ENCODE measurements at regions not wholly inside any gene's neighbourhood (a gene's known extent, or its start where the extent isn't known, plus 50 kb on each side); places are given as distances from the start of the nearest gene placed in this dataset.

DNA sequence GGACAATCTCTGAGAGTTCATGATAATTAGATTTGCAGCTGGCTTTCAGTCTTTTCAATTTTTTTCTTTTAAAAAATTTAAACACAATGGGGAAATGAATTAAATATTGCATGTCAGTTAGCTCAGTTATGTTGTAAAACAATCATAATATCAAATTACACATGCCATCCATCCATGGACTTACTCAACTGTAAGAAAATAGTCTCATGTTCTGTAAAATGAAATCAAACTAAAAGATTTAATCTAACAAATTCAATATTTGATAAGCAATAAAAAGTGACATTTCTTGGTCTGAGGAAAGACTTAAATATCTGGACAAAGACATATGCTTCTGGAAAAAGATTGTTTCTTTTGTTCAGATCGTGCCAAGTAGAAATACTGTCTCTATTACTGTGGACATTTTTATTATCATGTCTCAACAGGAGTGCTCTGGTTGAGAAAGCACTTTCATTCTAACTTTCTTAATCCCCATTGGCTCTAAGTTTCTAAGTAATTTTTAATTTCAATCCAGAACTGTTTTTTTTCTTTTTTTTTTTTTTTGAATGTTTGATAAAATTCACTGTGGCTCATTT lies 179.2 kb upstream of the FAM3C start:
- H3K4me3 Mint-ChIP-seq (ENCODE audit: unreplicated experiment), result no peak overlapping the region
- no peak overlapping the region for H3K27ac Mint-ChIP-seq (ENCODE audit: unreplicated experiment)

DNA sequence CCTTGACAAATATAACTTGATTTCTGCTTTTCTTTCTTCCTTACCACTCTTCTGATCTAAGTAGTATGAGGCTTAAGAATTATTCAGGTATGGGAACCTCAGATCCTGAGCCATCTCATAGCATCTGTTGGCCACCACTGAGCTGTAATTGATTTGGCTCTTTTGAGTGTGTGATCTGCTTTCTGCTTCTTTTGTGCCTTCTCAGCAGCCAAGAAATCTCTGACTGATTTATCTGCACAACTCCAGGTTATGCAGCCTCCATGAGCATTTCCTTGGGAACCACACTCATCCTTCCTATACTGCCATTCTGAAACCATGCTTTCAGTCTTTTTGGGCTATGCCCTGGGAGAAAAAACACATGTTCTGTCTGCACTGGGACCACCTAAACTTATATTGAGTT lies 178.0 kb upstream of the FAM3C start:
- no peaks in the 10 kb centered on the region for H3K4me1 Mint-ChIP-seq (ENCODE audit: unreplicated experiment)
- H3K36me3 Mint-ChIP-seq (ENCODE audit: low read depth, unreplicated experiment), result peaks cover 1% of the 10 kb centered on the region
- no peak for DNase-seq (ENCODE audit: low spot score)
- H3K27ac Mint-ChIP-seq (ENCODE audit: unreplicated experiment), result no peak overlapping the region
- no peak overlapping the region for H3K4me3 Mint-ChIP-seq (ENCODE audit: unreplicated experiment)
- H3K9me3 Mint-ChIP-seq (ENCODE audit: unreplicated experiment), result no peaks in the 10 kb centered on the region
- H3K27me3 Mint-ChIP-seq (ENCODE audit: unreplicated experiment), result no peaks in the 10 kb centered on the region
- TF ChIP-seq, protein P1, sequence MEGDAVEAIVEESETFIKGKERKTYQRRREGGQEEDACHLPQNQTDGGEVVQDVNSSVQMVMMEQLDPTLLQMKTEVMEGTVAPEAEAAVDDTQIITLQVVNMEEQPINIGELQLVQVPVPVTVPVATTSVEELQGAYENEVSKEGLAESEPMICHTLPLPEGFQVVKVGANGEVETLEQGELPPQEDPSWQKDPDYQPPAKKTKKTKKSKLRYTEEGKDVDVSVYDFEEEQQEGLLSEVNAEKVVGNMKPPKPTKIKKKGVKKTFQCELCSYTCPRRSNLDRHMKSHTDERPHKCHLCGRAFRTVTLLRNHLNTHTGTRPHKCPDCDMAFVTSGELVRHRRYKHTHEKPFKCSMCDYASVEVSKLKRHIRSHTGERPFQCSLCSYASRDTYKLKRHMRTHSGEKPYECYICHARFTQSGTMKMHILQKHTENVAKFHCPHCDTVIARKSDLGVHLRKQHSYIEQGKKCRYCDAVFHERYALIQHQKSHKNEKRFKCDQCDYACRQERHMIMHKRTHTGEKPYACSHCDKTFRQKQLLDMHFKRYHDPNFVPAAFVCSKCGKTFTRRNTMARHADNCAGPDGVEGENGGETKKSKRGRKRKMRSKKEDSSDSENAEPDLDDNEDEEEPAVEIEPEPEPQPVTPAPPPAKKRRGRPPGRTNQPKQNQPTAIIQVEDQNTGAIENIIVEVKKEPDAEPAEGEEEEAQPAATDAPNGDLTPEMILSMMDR (IDR thresholded peaks at IDR 0.05; ENCODE audit: unreplicated experiment), result no peak

More for the DNA sequence above, 179.2 kb upstream of the FAM3C start:
- H3K4me1 Mint-ChIP-seq (ENCODE audit: unreplicated experiment), result no peaks in the 10 kb centered on the region
- H3K36me3 Mint-ChIP-seq (ENCODE audit: low read depth, unreplicated experiment), result no peaks in the 10 kb centered on the region
- TF ChIP-seq, protein P1 (IDR thresholded peaks at IDR 0.05; ENCODE audit: unreplicated experiment), result no peak
- no peak for DNase-seq (ENCODE audit: low spot score)
- peaks cover 2% of the 10 kb centered on the region for H3K27me3 Mint-ChIP-seq (ENCODE audit: unreplicated experiment)
- H3K9me3 Mint-ChIP-seq (ENCODE audit: unreplicated experiment), result no peaks in the 10 kb centered on the region

DNA sequence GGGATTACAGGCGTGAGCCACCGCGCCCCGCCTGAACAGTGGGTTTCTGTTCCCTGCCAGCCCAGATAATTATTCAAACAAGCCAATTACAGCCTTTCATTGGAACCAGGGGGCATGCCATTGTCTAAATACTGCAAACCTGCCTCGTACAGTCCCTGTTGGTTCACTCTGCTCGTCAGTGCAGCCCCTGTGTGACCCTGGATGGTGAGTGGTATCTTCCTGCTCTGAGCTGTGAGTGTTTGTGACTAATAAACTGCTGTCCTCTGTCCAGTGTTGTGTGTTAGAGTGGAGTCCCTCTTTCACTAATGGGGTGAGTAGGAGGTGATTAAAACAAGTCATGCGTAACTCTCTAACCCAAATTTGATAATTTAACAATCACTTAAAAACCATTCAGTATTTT lies 176.5 kb upstream of the FAM3C start:
- H3K9me3 Mint-ChIP-seq (ENCODE audit: unreplicated experiment), result no peaks in the 10 kb centered on the region
- no peak overlapping the region for H3K4me3 Mint-ChIP-seq (ENCODE audit: unreplicated experiment)
- H3K36me3 Mint-ChIP-seq (ENCODE audit: low read depth, unreplicated experiment), result peaks cover 3% of the 10 kb centered on the region
- TF ChIP-seq, protein P1 (IDR thresholded peaks at IDR 0.05; ENCODE audit: unreplicated experiment), result no peak
- no peak for DNase-seq (ENCODE audit: low spot score)
- H3K27ac Mint-ChIP-seq (ENCODE audit: unreplicated experiment), result no peak overlapping the region
- no peaks in the 10 kb centered on the region for H3K4me1 Mint-ChIP-seq (ENCODE audit: unreplicated experiment)
- H3K27me3 Mint-ChIP-seq (ENCODE audit: unreplicated experiment), result no peaks in the 10 kb centered on the region

DNA sequence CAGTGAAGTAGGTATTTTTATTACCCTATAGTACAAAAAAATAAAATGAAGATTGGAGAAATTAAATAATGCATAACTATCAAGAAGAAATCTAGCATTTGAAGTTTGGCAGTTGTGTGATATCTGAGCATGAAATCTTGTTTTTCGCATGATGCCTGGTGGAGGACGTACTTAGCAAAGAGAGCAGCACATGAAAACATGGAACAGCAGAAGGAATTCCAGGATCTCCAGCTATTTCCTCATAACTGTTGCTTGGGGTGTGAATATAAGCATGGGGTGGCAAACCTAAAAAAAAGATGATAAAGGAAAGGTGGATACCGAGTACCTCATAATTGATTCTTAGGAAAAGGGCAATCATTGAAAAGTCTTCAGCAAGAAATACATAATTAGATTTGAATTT lies 174.3 kb upstream of the FAM3C start:
- TF ChIP-seq, protein P1 (IDR thresholded peaks at IDR 0.05; ENCODE audit: unreplicated experiment), result no peak
- H3K27me3 Mint-ChIP-seq (ENCODE audit: unreplicated experiment), result no peaks in the 10 kb centered on the region
- peaks cover 3% of the 10 kb centered on the region for H3K36me3 Mint-ChIP-seq (ENCODE audit: low read depth, unreplicated experiment)
- no peaks in the 10 kb centered on the region for H3K9me3 Mint-ChIP-seq (ENCODE audit: unreplicated experiment)
- DNase-seq (ENCODE audit: low spot score), result no peak
- no peak overlapping the region for H3K27ac Mint-ChIP-seq (ENCODE audit: unreplicated experiment)
- no peak overlapping the region for H3K4me3 Mint-ChIP-seq (ENCODE audit: unreplicated experiment)
- no peaks in the 10 kb centered on the region for H3K4me1 Mint-ChIP-seq (ENCODE audit: unreplicated experiment)

DNA sequence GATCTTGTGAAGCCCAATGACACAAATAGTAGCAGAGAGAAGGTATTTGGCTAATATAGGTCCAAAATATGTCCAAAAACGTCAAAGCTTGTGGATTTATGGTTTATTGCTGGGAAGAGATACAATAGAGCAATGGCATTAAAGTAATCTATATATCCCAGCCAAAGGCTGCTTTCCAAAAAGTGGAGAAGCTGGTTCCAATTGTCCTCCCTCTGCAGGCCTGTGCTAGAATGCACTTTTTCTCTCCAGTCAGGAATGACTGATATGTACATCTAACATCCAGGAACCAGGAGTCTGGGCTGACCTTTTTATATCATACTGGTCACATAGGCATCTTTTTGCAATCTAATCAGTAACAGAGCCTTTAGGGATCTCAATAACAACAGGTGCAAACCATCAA lies 167.1 kb upstream of the FAM3C start:
- H3K27ac Mint-ChIP-seq (ENCODE audit: unreplicated experiment), result no peak overlapping the region
- peak; percentile 18 for DNase-seq (ENCODE audit: low spot score)
- TF ChIP-seq, protein P1 (IDR thresholded peaks at IDR 0.05; ENCODE audit: unreplicated experiment), result peak; percentile 49
- H3K4me3 Mint-ChIP-seq (ENCODE audit: unreplicated experiment), result no peak overlapping the region
- no peaks in the 10 kb centered on the region for H3K9me3 Mint-ChIP-seq (ENCODE audit: unreplicated experiment)
- H3K27me3 Mint-ChIP-seq (ENCODE audit: unreplicated experiment), result no peaks in the 10 kb centered on the region
- no peaks in the 10 kb centered on the region for H3K36me3 Mint-ChIP-seq (ENCODE audit: low read depth, unreplicated experiment)
- no peaks in the 10 kb centered on the region for H3K4me1 Mint-ChIP-seq (ENCODE audit: unreplicated experiment)

Data from endothelial cell (in vitro differentiated cells).